ENCODE measurements at regions not wholly inside any gene's neighbourhood (a gene's known extent, or its start where the extent isn't known, plus 50 kb on each side); places are given as distances from the start of the nearest gene placed in this dataset.

GRCh38 chr2:217681791-217682190 is 321.0 kb downstream of the TNS1 start:
- H3K79me2 ChIP-seq (ENCODE audit: insufficient read depth, low read length) = no peaks in the 10 kb centered on the region
- H2AFZ ChIP-seq (ENCODE audit: insufficient read depth, low read depth, low read length, poor library complexity, severe bottlenecking) = no peak overlapping the region
- H3K27me3 ChIP-seq (ENCODE audit: control insufficient read depth in 2 of 2, insufficient read depth in 2 of 2, low read length in 2 of 2) = no peaks in the 10 kb centered on the region
- no peaks in the 10 kb centered on the region for H3K36me3 Mint-ChIP-seq
- no peak overlapping the region for H3K4me3 Mint-ChIP-seq
- no peak for TF ChIP-seq CTCF (IDR thresholded peaks at IDR 0.05)
- peaks cover 0 to 6% (median 2%) of the 10 kb centered on the region in 7 donors for H3K9me3 Mint-ChIP-seq
- no peak overlapping the region for H3K4me3 ChIP-seq (replicated peaks in 1 of 3; ENCODE audit: low read depth in 2 of 3, low read length in 3 of 3)
- intact Hi-C loops (cut with micrococcal nuclease) = no loop called here
- H3K4me1 ChIP-seq (ENCODE audit: control insufficient read depth in 1 of 2, insufficient read depth in 2 of 2, low read length in 2 of 2) = no peaks in the 10 kb centered on the region
- H3K36me3 ChIP-seq (replicated peaks in 1 of 2; ENCODE audit: control insufficient read depth in 1 of 2, insufficient read depth in 2 of 2, low read length in 2 of 2) = no peaks in the 10 kb centered on the region
- no peak for DNase-seq
- H3K27me3 Mint-ChIP-seq (ENCODE audit: low read depth in 3 of 3) = peaks cover 0 to 7% (median 6%) of the 10 kb centered on the region in 3 donors
- no peaks in the 10 kb centered on the region for H3K9me3 ChIP-seq (replicated peaks in 1 of 2; ENCODE audit: control insufficient read depth in 1 of 2, insufficient read depth in 1 of 2, low read length in 2 of 2)
- H3K4me2 ChIP-seq (replicated peaks; ENCODE audit: extremely low read depth, low read length, poor library complexity, severe bottlenecking) = no peak overlapping the region
- no peak overlapping the region for H3K27ac ChIP-seq (ENCODE audit: low read depth in 1 of 2, low read length in 2 of 2)
- no peak overlapping the region for H3K27ac Mint-ChIP-seq
- H3K9ac ChIP-seq (ENCODE audit: insufficient read depth, low read length, poor library complexity, severe bottlenecking) = no peak overlapping the region
- H3K4me1 Mint-ChIP-seq = peaks cover 4% of the 10 kb centered on the region
- no peaks in the 10 kb centered on the region for H4K20me1 ChIP-seq (ENCODE audit: insufficient read depth, low read length)

DNA sequence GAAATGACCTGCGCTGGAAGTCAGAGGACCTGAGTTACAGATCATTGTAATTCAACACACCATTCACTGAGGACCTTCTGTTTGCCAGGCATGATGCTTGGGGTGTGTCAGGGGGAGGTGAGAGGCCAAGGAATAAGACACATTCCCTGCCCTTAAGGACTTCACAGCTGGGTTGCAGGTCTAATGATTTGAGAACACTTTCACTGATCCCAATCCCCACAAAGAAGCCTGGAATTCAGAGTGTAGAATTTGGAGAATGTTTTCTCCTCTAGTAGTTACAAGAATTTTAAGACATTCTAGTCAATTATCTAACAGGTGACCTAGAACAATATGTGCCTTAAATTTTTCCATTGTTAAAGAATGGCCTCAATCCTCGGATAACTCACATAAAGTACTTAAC is 322.4 kb downstream of the TNS1 start:
- DNase-seq = no peak
- Mint-ChIP-seq H3K27me3 (ENCODE audit: low read depth in 3 of 3) (peaks cover 0 to 7% (median 6%) of the 10 kb centered on the region in 3 donors), H3K9me3 (peaks cover 0 to 7% (median 2%) of the 10 kb centered on the region in 7 donors), H3K36me3 (no peaks in the 10 kb centered on the region), H3K4me3 (no peak overlapping the region), H3K27ac (no peak overlapping the region), H3K4me1 (peaks cover 3% of the 10 kb centered on the region)
- H3K27ac ChIP-seq (ENCODE audit: low read depth in 1 of 2, low read length in 2 of 2) = no peak overlapping the region
- no peak overlapping the region for H3K4me2 ChIP-seq (replicated peaks; ENCODE audit: extremely low read depth, low read length, poor library complexity, severe bottlenecking)
- H3K4me1 ChIP-seq (ENCODE audit: control insufficient read depth in 1 of 2, insufficient read depth in 2 of 2, low read length in 2 of 2) = no peaks in the 10 kb centered on the region
- H3K9me3 ChIP-seq (replicated peaks in 1 of 2; ENCODE audit: control insufficient read depth in 1 of 2, insufficient read depth in 1 of 2, low read length in 2 of 2) = no peaks in the 10 kb centered on the region
- H3K36me3 ChIP-seq (replicated peaks in 1 of 2; ENCODE audit: control insufficient read depth in 1 of 2, insufficient read depth in 2 of 2, low read length in 2 of 2) = no peaks in the 10 kb centered on the region
- no peaks in the 10 kb centered on the region for H3K79me2 ChIP-seq (ENCODE audit: insufficient read depth, low read length)
- no peak for TF ChIP-seq CTCF (IDR thresholded peaks at IDR 0.05)
- no peaks in the 10 kb centered on the region for H4K20me1 ChIP-seq (ENCODE audit: insufficient read depth, low read length)
- no CpG with 5 or more reads among the region's 2 CpGs for WGBS (ENCODE audit: insufficient coverage)
- no peaks in the 10 kb centered on the region for H3K27me3 ChIP-seq (ENCODE audit: control insufficient read depth in 2 of 2, insufficient read depth in 2 of 2, low read length in 2 of 2)
- intact Hi-C loops (cut with micrococcal nuclease) = no loop called here
- H2AFZ ChIP-seq (ENCODE audit: insufficient read depth, low read depth, low read length, poor library complexity, severe bottlenecking) = no peak overlapping the region
- H3K9ac ChIP-seq (ENCODE audit: insufficient read depth, low read length, poor library complexity, severe bottlenecking) = no peak overlapping the region
- H3K4me3 ChIP-seq (replicated peaks in 1 of 3; ENCODE audit: low read depth in 2 of 3, low read length in 3 of 3) = no peak overlapping the region

All from CD14-positive monocyte (primary cell).